SU-DHL-6 (cell line): ENCODE measurements at regions not wholly inside any gene's neighbourhood (a gene's known extent, or its start where the extent isn't known, plus 50 kb on each side); places are given as distances from the start of the nearest gene placed in this dataset.

Source experiments
- H2AFZ ChIP-seq: fragments of 200-600 bp; sonication (generic); 2 replicates; pipeline ENCODE4 v1.6.1; 2014; ENCODE audit warnings: low read depth, mild to moderate bottlenecking, moderate library complexity, mixed read lengths, antibody characterized with exemption, low read length; ENCODE audit not compliant: severe bottlenecking
- H3F3A ChIP-seq: fragments of 200-600 bp; shearing (Covaris generic); 2 replicates; pipeline ENCODE4 v1.6.0; 2016; ENCODE audit warnings: antibody characterized with exemption, mild to moderate bottlenecking; ENCODE audit not compliant: insufficient read depth
- H3K27ac ChIP-seq: fragments of 200-600 bp; sonication (generic); 2 replicates; pipeline ENCODE4 v1.5.1; 2016; ENCODE audit warnings: low read depth, mild to moderate bottlenecking, low read length, moderate library complexity, mixed read lengths
- H3K27me3 ChIP-seq: fragments of 200-600 bp; sonication (generic), shearing (Covaris generic); 2 replicates; pipeline ENCODE4 v1.6.0; 2014; ENCODE audit warnings: mild to moderate bottlenecking, low read length
- H3K36me3 ChIP-seq: fragments of 200-600 bp; sonication (generic); 2 replicates; pipeline ENCODE4 v1.6.1; 2014; ENCODE audit warnings: mild to moderate bottlenecking, low read length, mixed read lengths
- H3K4me2 ChIP-seq: fragments of 300-600, 200-600 bp; shearing (Covaris generic), sonication (generic); 2 replicates; pipeline ENCODE4 v1.6.0; 2014; ENCODE audit warnings: low read length, low read depth, mild to moderate bottlenecking; ENCODE audit not compliant: poor library complexity, severe bottlenecking
- H3K4me3 ChIP-seq: fragments of 200-600 bp; sonication (generic); 2 replicates; pipeline ENCODE4 v1.5.1; 2014; ENCODE audit warnings: antibody characterized with exemption, low read length, mild to moderate bottlenecking, mixed read lengths; ENCODE audit not compliant: insufficient read depth, poor library complexity, severe bottlenecking
- H3K79me2 ChIP-seq: fragments of 200-600 bp; sonication (generic); 2 replicates; pipeline ENCODE4 v1.6.1; 2014; ENCODE audit warnings: mild to moderate bottlenecking, low read length, moderate library complexity; ENCODE audit not compliant: insufficient read depth
- H3K9ac ChIP-seq: fragments of 200-600 bp; sonication (generic); 2 replicates; pipeline ENCODE4 v1.7.0; 2014; ENCODE audit warnings: mild to moderate bottlenecking, low read length
- H3K9me2 ChIP-seq: fragments of 200-600 bp; sonication (generic); replicated peaks from 2 replicates; pipeline ENCODE4 v1.6.1; 2014; ENCODE audit warnings: low read length; ENCODE audit not compliant: insufficient read depth
- H3K9me3 ChIP-seq: fragments of 200-600 bp; sonication (generic); 2 replicates; pipeline ENCODE4 v1.6.1; 2014; ENCODE audit warnings: low read length, mixed read lengths; ENCODE audit not compliant: insufficient read depth
- H4K20me1 ChIP-seq: fragments of 200-600 bp; sonication (generic); 2 replicates; pipeline ENCODE4 v1.6.1; 2014; ENCODE audit warnings: low read depth, mild to moderate bottlenecking, antibody characterized with exemption, low read length, moderate library complexity, mixed read lengths
- EZH2phosphoT487 ChIP-seq: fragments of 200-600 bp; sonication (generic), shearing (Covaris generic); conservative IDR thresholded peaks from 2 replicates; pipeline ENCODE4 v1.6.1; 2018; ENCODE audit warnings: mild to moderate bottlenecking, antibody characterized with exemption, low read length, moderate library complexity, mixed read lengths
- TF ChIP-seq, protein P1 (sequence below): fragments of 200-600 bp; sonication (generic); IDR thresholded peaks from one replicate; pipeline ENCODE4 v1.5.1; 2017; ENCODE audit warnings: antibody characterized with exemption, mild to moderate bottlenecking, low read length, moderate library complexity; ENCODE audit not compliant: insufficient read depth, poor library complexity, severe bottlenecking

DNA sequence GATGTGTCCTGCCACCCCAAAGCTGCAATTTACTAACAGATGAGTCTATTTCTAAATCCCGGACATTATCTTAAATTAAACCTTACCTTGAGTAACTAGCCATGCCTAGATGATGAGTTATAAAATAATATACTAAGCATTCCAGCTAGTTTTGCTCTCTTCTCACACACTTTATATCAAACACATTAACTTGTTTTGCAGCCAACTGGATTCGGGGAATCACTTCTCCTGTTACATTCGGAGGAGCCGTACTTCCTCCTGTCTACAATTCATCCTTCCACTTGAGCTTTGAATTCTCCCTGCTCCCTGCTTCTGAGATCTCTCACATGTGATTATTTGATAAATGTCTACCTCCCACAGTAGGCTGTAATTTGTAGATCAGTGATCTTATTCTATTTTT is 420.1 kb downstream of the GJA1 start:
- no peaks in the 10 kb centered on the region for H3K9me2 ChIP-seq
- no peak overlapping the region for H3K9ac ChIP-seq
- no peak overlapping the region for H3K27ac ChIP-seq

DNA sequence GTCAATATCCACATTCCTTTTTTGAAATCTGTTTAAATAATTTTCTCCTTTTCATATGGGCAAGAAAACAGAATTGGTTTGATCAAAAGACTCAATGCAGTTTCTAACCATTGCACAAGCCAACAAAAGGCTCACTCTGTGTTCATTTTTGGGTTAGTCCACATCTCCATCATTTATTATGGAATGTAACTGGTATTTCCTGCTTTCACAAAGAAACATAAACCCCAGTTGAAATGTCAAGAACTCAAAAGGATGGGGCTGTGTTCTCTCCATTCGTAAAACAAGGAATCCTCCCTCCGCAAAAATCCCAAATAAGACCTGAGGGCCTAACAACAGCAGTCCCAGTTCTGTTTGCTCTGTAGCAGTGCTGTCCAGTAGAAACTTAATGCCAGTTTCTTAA is 420.9 kb downstream of the GJA1 start:
- Histone ChIP-seq H2AFZ (no peak overlapping the region), H3K27ac (no peak overlapping the region), H3F3A (no peaks in the 10 kb centered on the region), H3K4me3 (no peak overlapping the region), H3K9me2 (no peaks in the 10 kb centered on the region), H3K27me3 (no peaks in the 10 kb centered on the region), H3K36me3 (no peaks in the 10 kb centered on the region), H3K9me3 (no peaks in the 10 kb centered on the region), H3K4me2 (no peak overlapping the region), H4K20me1 (no peaks in the 10 kb centered on the region), H3K79me2 (no peaks in the 10 kb centered on the region), H3K9ac (no peak overlapping the region)
- TF ChIP-seq, protein P1, sequence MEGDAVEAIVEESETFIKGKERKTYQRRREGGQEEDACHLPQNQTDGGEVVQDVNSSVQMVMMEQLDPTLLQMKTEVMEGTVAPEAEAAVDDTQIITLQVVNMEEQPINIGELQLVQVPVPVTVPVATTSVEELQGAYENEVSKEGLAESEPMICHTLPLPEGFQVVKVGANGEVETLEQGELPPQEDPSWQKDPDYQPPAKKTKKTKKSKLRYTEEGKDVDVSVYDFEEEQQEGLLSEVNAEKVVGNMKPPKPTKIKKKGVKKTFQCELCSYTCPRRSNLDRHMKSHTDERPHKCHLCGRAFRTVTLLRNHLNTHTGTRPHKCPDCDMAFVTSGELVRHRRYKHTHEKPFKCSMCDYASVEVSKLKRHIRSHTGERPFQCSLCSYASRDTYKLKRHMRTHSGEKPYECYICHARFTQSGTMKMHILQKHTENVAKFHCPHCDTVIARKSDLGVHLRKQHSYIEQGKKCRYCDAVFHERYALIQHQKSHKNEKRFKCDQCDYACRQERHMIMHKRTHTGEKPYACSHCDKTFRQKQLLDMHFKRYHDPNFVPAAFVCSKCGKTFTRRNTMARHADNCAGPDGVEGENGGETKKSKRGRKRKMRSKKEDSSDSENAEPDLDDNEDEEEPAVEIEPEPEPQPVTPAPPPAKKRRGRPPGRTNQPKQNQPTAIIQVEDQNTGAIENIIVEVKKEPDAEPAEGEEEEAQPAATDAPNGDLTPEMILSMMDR, result no peak
- TF ChIP-seq EZH2phosphoT487, result no peak

More for the DNA sequence above, 420.1 kb downstream of the GJA1 start:
- no peaks in the 10 kb centered on the region for H3F3A ChIP-seq
- H3K9me3 ChIP-seq, result no peaks in the 10 kb centered on the region
- H3K36me3 ChIP-seq, result no peaks in the 10 kb centered on the region
- H3K4me2 ChIP-seq, result no peak overlapping the region
- no peaks in the 10 kb centered on the region for H3K79me2 ChIP-seq
- no peak overlapping the region for H3K4me3 ChIP-seq
- H4K20me1 ChIP-seq, result no peaks in the 10 kb centered on the region
- no peak overlapping the region for H2AFZ ChIP-seq
- no peaks in the 10 kb centered on the region for H3K27me3 ChIP-seq
- no peak for TF ChIP-seq EZH2phosphoT487
- TF ChIP-seq, protein P1, result no peak

DNA sequence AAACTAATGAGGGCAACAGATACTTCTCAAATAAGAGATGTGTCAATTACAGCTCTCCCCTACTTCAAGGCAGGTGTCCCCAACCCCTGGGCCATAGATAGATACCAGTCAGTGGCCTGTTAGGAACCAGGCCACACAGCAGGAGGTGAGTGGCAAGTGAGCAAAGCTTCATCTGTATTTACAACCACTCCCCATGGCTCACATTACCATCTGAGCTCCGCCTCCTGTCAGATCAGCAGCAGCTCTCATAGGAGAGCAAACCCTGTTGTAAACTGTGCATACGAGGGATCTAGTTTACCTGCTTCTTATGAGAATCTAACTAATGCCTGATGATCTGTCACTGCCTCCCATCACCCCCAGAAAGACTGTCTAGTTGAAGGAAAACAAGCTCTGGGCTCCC is 422.1 kb downstream of the GJA1 start:
- Histone ChIP-seq H3K9me2 (no peaks in the 10 kb centered on the region), H3K27me3 (no peaks in the 10 kb centered on the region), H3K27ac (no peak overlapping the region), H3K79me2 (no peaks in the 10 kb centered on the region), H3K9ac (no peak overlapping the region), H3F3A (no peaks in the 10 kb centered on the region), H3K4me3 (no peak overlapping the region), H3K4me2 (no peak overlapping the region), H3K36me3 (no peaks in the 10 kb centered on the region), H3K9me3 (no peaks in the 10 kb centered on the region), H2AFZ (no peak overlapping the region), H4K20me1 (no peaks in the 10 kb centered on the region)
- TF ChIP-seq, protein P1, result no peak
- no peak for TF ChIP-seq EZH2phosphoT487
